NCI-H524 treated with DMSO at 0.1 percent for 48 hours (cell line): ENCODE measurements at regions not wholly inside any gene's neighbourhood (a gene's known extent, or its start where the extent isn't known, plus 50 kb on each side); places are given as distances from the start of the nearest gene placed in this dataset.

ENCODE experiments used
- DNase-seq: peaks from one replicate; lab custom pipeline; 2025; lab: John Stamatoyannopoulos, UW

DNA sequence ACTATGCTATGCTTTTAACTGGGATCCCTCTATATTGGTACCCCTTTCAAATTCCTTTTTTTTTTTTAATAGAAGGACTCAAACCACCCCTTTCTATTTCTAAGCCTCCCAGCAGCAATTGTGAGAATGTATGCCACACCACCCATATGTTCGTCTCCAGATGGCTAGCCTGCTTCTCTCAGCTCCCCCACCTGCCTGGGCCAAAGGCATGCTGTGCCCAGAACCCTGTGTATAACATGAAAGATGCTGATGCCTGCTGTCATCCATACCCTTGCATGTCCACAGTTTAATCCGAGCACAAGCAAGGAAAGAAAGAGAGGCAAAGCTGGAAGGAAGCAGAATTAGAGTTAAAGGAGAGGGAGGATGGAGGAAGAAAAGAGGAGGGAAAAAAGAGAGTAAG, 159.5 kb upstream of the CNTN6 start:
- DNase-seq: peak; percentile 72

DNA sequence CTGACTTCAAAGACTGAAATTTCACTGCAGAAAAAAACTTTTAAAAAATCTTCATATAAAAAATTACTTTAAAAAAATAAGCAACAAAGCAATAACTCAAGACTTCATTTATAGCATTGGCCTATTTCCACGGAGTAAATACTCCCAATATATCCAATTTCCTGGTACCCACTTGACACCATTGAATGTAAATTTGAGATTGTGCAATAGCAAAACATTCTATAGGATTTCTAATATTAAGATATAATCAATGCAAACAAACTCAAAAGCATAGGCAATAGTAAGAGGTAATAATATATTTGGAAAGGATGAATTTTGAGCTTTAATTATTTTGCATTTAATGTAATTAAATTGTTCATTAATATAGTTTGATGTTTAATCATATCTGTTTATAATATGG, 148.0 kb upstream of the CNTN6 start:
- no peak for DNase-seq

DNA sequence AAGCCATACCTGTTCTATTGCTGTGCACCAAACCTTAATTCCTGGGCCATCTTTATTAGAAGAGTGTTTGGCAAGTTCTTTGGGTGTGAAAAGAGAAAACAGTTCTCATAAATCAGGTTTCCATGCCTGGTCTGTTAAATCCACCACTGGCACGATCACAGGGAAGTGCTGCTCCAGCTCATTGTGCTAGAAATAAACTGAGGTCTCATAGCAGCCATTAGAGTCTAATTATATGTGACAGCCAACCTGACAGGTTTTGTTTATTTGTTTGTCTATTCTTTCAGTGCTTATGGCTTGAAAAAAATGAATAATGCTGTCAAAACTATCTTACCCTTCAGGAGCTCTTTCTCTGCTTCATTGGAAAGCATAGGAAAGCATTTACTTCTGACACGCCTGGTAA, 147.1 kb upstream of the CNTN6 start:
- DNase-seq: no peak

DNA sequence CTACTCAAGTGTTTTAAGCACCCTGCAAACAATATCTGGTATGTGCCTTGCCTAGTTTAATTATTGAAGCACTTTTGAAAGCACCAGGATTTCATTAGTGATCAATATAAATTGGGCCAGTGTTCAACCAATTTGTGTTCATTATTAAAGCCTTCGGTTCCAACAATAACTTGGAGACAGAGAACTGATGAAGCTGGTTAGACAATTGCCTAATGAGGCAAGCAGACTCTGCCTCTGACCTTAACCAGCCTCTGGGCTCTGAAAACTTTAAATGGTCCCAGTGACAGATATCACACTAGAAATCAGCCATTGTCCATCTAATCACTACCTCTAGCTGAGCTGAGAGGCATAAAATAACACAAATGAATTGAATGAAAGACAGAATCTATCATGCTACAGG, 139.9 kb upstream of the CNTN6 start:
- DNase-seq: no peak

DNA sequence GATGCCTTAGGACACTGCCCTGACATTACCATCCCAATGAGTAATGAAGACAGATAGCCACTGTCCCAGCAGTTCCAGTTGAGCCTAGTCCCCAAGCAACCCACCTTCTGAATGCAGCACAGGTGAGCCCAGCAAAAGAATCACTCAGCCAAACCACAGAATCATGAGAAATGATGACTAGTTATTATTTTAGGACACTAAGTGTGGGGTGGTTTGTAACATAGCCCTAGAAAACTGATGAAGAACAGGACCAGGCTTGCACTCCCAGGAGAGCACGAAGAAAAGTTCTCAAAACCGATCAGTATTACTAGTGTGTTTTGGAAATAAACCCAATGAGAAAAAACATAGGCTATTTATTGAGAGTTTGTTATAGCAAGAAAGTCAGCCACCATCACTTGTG, 129.6 kb upstream of the CNTN6 start:
- no peak for DNase-seq

DNA sequence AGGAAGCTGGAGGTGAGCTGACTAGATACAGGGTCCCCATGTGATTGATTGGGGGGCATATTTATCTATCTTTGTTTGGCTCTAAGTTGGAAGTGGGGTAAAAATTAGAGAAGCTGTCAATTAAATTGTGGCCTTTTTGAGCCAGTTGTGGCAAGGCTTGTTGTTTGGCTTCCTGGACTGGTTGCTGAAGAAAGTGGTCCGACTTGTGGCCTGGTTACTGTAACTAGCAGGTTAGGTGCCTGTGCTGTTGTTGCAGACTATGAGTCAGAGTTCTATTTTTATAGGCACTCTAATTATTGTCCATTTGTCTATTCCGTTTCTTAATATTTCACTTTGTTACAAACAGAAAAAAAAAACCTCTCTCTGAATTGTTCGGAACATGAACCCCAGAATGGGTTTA, 129.1 kb upstream of the CNTN6 start:
- DNase-seq: no peak

DNA sequence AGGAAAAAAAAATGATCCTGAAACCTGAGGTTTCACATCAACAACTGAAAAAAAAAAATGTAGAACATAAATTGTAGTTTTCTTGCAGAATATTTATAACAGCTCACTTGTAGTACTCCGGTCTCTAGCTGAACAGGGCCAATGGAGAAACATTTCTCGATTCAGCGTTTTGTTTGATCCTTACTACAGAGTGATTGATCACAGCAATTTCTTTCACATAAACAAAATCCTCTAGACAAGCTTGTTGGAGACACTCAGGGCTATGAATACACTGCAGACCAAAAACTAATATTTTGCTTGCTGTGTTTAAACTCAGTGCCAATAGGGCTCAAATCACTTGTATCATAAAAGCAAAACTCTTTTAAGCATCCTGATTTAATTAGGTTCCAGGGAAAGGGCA, 127.0 kb upstream of the CNTN6 start:
- no peak for DNase-seq

DNA sequence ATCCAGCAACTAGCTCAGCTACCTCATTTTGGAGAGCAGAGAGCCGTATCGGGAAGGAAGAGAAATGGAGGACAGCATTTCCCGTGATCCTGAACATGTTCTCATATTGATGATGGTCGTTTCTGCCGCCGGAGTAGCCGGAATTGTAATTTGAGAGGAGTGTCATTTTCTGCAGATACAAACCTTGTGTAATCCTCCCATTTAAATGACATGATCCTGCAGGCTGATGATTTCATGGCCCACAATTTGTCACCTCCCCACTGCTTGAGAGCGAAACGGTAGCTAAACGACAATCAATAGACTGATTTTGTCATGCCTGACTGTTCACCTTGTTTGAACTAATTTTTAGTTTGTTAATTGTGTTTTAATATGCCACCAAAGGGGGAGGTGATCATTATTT, 126.5 kb upstream of the CNTN6 start:
- no peak for DNase-seq

DNA sequence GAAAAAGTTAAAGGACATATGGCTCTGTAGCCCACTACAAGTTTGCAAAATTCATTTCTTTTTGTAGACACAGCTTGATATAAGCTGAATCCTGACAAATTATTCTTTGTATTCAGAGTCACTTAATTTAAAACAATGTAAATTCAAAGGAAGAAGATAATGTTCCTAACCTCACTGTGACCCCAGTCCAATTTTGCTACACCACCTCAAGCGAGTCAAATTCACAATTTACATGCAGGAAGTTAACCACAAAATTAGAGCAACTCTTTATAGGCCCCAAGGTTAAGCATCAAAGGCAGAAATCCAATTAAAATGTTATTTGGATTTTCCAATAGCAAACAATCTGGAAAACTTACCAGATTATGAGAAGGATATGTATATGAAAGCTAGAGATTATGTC, 119.5 kb upstream of the CNTN6 start:
- DNase-seq: no peak

DNA sequence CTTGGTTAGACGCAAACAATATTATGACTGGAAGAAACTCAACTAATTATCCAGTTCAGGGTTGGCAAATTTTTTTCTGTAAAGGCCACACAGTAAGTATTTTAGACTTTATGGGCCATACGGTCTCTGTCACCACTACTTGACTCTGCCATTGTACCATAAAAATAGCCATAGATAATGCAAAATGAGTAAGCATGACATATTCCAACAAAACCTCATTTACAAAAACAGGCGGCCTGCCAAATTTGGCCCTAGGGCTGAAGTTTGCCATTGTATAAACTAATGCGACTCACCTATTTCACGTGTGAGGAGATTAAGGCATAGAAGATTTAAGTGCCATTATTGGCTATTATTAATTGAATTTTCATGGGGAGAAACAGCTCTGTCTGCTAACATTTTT, 116.8 kb upstream of the CNTN6 start:
- DNase-seq: no peak

DNA sequence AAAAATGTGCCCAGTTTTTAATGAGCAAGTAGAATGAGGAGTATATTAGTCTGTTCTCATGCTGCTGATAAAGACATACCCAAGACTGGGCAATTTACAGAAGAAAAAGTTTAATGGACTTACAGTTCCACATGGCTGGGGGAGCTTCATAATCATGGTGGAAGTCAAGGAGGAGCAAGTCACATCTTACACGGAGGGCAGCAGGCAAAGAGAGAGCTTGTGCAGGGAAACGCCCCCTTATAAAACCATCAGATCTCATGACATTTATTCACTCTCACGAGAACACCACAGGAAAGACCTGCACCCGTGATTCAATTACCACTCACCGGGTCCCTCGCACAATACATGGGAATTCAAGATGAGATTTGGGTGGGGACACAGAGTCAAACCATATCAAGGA, 111.7 kb upstream of the CNTN6 start:
- DNase-seq: no peak

DNA sequence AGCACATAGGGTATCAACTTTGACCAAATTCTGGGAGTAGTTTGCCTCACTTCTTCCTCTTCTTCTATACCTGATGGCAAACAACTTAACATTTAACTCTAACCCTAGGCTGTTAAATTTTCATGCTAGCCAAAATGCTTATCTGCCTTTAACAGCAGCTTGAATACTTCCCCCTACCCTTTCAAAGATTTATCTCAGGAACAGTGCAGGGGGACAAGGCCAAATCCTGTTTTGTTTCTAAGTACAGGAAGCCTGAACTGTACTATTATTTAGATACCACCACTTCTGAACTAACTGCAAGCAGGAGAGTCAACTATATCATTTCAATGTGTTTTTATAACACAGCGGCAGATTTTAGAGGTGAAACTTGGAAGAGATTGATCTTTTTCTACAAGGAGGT, 104.0 kb upstream of the CNTN6 start:
- no peak for DNase-seq

DNA sequence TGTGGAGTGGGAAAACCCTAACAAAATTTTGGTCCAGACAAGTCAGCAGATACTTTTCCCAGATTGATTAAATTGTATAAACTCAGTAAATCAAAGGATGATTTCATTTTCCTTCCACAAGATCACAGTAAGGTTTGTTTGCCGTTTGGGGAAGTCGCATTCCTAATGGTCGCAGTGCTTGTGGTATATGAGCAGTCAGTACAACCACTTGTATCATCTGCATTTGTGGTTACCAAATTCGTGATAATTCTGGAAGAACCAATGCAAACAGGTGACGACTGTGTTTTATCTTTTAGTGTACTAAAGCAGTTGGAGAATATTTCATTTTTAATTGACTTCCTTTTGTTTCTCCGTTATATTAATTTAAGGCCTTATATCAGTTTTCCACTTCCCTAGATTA, 100.0 kb upstream of the CNTN6 start:
- DNase-seq: no peak

DNA sequence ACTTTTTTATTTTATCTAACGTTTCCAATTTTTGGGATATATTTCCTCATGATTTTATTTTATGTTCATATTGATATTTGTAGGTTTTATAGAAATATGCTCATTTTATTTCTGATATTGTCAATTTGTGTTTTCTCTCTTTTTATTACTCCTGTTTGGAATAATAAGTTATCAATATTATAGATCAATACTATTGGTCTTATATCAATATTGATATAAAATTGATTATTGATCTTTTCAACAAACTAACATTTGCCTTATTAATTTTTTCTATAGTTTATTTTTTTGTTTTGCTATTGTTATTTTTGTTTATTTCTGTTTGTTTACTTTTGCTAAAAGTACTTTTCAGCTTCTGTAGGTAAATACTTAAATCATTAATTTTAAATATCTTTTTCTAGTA, 90.8 kb upstream of the CNTN6 start:
- no peak for DNase-seq

DNA sequence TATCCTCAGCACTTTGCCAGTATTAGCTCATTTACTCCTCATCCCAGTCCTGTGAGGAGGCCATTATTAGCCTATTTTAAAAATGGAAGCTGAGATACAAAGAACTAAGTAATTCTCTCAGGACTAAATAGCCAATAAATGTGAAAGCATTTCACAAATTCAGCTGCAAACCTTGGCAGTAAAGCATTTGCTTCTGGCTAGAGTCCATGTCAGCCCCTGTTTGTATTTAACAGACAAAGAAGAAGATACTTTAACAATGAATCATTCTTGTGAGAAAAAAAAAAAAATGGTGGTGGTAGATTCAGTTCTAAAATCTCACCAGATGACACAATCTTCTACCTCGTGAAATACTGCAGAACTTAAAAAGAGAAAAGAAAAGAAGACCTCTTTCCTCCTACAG, 85.0 kb upstream of the CNTN6 start:
- no peak for DNase-seq

DNA sequence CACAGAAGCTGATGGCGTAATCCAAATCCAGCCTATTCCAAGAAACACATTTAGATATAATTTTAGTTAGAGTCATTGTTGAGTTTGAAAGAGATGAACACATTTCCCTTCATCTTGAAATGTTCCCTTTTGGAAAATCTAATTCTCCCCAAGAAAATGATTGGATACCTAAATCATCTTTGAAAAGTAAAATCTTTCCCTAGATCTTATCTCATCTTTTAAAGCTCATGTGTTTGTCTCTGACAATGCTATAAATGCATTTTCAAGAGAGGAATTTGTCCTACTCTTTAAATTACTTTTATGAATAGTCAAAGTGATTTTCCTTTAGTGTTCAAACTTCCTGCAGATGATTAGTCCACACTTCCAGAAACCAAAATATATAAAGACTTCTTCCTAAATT, 82.6 kb upstream of the CNTN6 start:
- no peak for DNase-seq

DNA sequence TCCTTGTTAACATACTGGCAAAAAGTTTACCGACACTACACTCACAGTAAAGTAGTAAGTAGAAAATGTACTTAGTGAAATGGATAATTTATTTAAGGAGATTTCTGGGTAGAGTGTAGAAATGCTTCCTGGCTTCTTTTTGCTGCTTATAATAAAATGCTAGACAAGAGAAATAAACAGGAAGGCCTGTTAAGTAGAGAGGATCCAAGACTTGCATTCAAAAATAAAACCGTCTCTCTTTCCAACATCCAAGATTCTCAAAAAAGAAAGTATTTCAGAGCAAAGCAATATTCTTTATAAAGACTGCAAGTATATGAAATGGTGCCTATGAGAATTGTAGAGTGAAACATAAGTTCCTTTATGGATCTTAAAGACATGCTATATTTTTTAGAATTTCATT, 77.0 kb upstream of the CNTN6 start:
- DNase-seq: no peak

DNA sequence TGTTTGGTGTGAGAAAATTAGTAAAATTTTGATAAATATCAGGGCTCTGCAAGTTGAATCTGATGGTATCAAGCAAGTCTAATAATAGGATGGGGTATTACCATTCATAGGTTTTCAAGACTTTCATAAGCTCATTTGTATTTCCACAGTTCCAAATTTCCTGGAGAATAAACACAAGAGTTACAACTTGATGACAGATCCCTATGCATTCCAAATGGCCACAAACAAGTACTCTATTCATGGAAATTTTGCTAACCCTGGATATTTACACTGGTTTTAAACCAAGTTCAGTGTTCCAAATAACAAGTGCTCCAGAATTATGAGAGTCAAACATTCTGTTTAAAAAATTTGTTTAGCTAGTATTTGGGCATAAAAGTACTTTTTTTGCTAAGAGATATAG, 75.0 kb upstream of the CNTN6 start:
- DNase-seq: no peak

DNA sequence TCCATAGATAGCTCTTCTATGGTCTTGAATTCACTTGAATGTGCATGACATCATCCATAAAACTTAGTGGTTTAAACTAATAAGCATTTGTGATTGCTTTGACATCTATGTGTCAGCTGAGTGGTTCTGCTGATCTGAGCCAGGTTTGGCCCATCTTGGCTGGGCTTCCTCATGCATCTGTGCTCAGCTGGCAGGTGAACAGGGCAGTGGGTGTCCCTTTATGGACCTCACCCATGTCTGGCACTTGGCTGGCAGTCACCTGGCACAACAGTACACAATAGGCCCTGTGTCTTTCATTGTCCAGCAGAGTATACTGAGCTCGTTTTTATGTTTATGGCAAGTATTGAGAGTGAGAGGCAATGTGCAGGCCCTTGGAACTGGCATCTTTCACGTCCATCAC, 73.7 kb upstream of the CNTN6 start:
- no peak for DNase-seq

DNA sequence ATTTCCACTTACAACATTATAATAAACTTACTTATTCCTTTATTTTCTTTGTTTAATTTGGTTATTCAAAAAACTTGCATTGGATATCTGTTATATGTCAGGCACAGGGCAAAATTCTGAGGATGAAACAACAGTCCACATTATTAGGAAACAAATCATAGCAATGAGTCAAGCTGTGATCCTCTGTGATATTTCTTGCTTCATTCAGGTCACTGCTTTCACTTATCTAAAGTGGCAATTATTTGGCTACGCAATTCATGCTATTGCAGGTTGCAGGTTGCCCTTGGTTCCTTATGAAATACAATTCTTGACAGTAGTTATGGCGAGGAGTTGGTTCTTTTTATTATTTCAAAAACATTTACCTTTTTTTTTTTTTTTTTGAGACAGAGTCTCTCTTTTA, 66.4 kb upstream of the CNTN6 start:
- no peak for DNase-seq

DNA sequence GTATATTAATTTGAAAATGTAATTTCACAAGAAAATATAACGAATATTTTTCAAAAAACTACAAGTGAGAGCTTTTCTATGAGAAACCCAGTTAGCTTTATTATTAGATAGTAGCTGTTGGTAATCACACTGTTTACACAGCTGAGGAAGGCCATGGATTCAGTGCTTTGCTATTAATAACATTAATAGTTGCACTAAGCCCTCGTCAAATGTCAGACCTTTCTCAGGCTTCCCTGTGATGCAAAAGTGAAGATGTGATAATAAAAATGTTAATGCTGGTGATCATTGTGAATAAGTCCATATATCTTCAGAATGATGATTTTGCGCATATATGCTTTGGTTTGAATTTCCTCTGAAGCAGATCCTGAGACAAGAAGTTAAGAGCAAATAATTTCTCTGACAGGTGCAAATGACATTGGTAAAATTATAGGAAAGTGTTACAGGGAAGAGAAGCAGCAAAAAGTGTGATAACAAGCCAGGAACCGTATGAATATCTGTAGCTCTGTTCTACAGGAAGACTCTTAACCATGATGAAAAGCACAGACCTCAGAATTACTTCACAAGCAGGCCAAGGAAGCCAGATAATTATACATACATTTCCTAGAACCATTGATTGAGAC, 56.5 kb upstream of the CNTN6 start:
- DNase-seq: no peak

DNA sequence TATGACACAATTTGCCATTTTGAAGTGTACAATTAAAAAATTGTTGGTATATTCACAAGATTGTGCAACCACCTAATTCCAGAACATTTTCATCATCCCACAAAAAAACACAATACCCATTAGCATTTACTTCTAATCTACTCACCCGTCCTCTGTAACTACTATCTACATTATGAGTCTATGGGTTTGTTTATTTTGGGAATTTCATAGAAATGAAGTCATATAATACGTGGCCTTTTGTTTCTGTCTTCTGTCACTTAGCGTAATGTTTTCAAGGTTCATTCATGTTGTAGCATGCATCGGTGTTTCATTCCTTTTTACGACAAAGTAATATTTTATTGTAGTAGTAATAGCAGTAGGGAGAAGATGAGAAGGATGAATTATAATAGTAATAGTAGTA, 55.2 kb upstream of the CNTN6 start:
- no peak for DNase-seq
